CD14-positive monocyte (primary cell): ENCODE measurements at regions not wholly inside any gene's neighbourhood (a gene's known extent, or its start where the extent isn't known, plus 50 kb on each side); places are given as distances from the start of the nearest gene placed in this dataset.

Source experiments
- DNase-seq, 3 donors: peaks; one replicate each; pipeline ENCODE4 v3.0.0-alpha.2; 2011 to 2022
- H2AFZ ChIP-seq: 2 replicates; pipeline ENCODE4 v1.6.0; 2012; ENCODE audit warnings: mild to moderate bottlenecking, low read depth, low read length, inconsistent platforms; ENCODE audit not compliant: insufficient read depth, poor library complexity, severe bottlenecking
- H3K27ac ChIP-seq, 2 donors: 1 replicate in 1 of 2; 2 replicates in 1 of 2; pipeline ENCODE4 v1.5.1; 2012 to 2013; ENCODE audit warnings: low read length in 2 of 2, control low read depth in 1 of 2, inconsistent platforms in 1 of 2, low read depth in 1 of 2, mild to moderate bottlenecking in 1 of 2
- H3K27me3 ChIP-seq, 2 donors: one replicate each; pipeline versions ENCODE4 v1.6.0 to v1.6.1; 2011 to 2013; ENCODE audit warnings: low read length in 2 of 2; ENCODE audit not compliant: control insufficient read depth in 2 of 2, insufficient read depth in 2 of 2
- H3K36me3 ChIP-seq, 2 donors: replicated peaks in 1 of 2; 1 replicate in 1 of 2; 2 replicates in 1 of 2; pipeline versions ENCODE4 v1.5.1 to v1.6.1; 2012 to 2013; ENCODE audit warnings: low read length in 2 of 2, control low read depth in 1 of 2, inconsistent platforms in 1 of 2, mild to moderate bottlenecking in 1 of 2; ENCODE audit not compliant: insufficient read depth in 2 of 2, control insufficient read depth in 1 of 2
- H3K4me1 ChIP-seq, 2 donors: 1 replicate in 1 of 2; 2 replicates in 1 of 2; pipeline versions ENCODE4 v1.5.1 to v1.6.1; 2012 to 2013; ENCODE audit warnings: low read length in 2 of 2, control low read depth in 1 of 2, inconsistent platforms in 1 of 2, mild to moderate bottlenecking in 1 of 2, moderate library complexity in 1 of 2; ENCODE audit not compliant: insufficient read depth in 2 of 2, control insufficient read depth in 1 of 2
- H3K4me2 ChIP-seq: replicated peaks from 2 replicates; pipeline ENCODE3; 2012; ENCODE audit warnings: low read length, moderate library complexity, mild to moderate bottlenecking; ENCODE audit not compliant: poor library complexity, severe bottlenecking; ENCODE audit errors: extremely low read depth
- H3K4me3 ChIP-seq, 3 experiments: fragments of 200-600 bp in 1 of 3; sonication (generic) in 1 of 3; replicated peaks in 1 of 3; 1 replicate in 2 of 3; 2 replicates in 1 of 3; pipeline ENCODE4 v1.5.1; 2011 to 2013; ENCODE audit warnings: low read length in 3 of 3, mild to moderate bottlenecking in 3 of 3, control low read depth in 2 of 3, low read depth in 2 of 3, inconsistent platforms in 1 of 3, moderate library complexity in 1 of 3
- H3K79me2 ChIP-seq: 2 replicates; pipeline ENCODE4 v1.6.0; 2012; ENCODE audit warnings: mild to moderate bottlenecking, control low read depth, inconsistent platforms, low read length, moderate library complexity; ENCODE audit not compliant: insufficient read depth
- H3K9ac ChIP-seq: 2 replicates; pipeline ENCODE4 v1.6.0; 2017; ENCODE audit warnings: low read length, mild to moderate bottlenecking; ENCODE audit not compliant: insufficient read depth, poor library complexity, severe bottlenecking
- H3K9me3 ChIP-seq, 2 donors: replicated peaks in 1 of 2; 1 replicate in 1 of 2; 2 replicates in 1 of 2; pipeline versions ENCODE4 v1.5.1 to v1.6.1; 2012 to 2013; ENCODE audit warnings: low read length in 2 of 2, control low read depth in 1 of 2; ENCODE audit not compliant: control insufficient read depth in 1 of 2, insufficient read depth in 1 of 2
- H4K20me1 ChIP-seq: 2 replicates; pipeline ENCODE4 v1.6.0; 2012; ENCODE audit warnings: mild to moderate bottlenecking, low read length, control low read depth, moderate library complexity; ENCODE audit not compliant: insufficient read depth
- H3K27ac Mint-ChIP-seq, 7 donors: one replicate each; pipeline ENCODE4 v1.8.0; 2020; ENCODE audit warnings: mild to moderate bottlenecking in 7 of 7, mixed read lengths in 7 of 7, moderate library complexity in 6 of 7, inconsistent platforms in 2 of 7
- H3K27me3 Mint-ChIP-seq, 3 donors: one replicate each; pipeline ENCODE4 v1.8.0; 2021 to 2022; ENCODE audit warnings: low read depth in 3 of 3, mild to moderate bottlenecking in 3 of 3, mixed read lengths in 3 of 3, moderate library complexity in 3 of 3, inconsistent platforms in 1 of 3
- H3K36me3 Mint-ChIP-seq, 2 donors: one replicate each; pipeline ENCODE4 v1.8.0; 2020; ENCODE audit warnings: mixed read lengths in 2 of 2, inconsistent platforms in 1 of 2, mild to moderate bottlenecking in 1 of 2
- H3K4me1 Mint-ChIP-seq: one replicate; pipeline ENCODE4 v1.8.0; 2020; ENCODE audit warnings: mild to moderate bottlenecking, mixed read lengths
- H3K4me3 Mint-ChIP-seq, 2 donors: one replicate each; pipeline ENCODE4 v1.8.0; 2020; ENCODE audit warnings: mild to moderate bottlenecking in 2 of 2, mixed read lengths in 2 of 2, moderate library complexity in 1 of 2
- H3K9me3 Mint-ChIP-seq, 7 donors: one replicate each; pipeline ENCODE4 v1.8.0; 2020 to 2022; ENCODE audit warnings: mixed read lengths in 7 of 7, mild to moderate bottlenecking in 6 of 7, moderate library complexity in 6 of 7, inconsistent platforms in 2 of 7
- CTCF ChIP-seq: fragments of 200-600 bp; IDR thresholded peaks from one replicate; pipeline ENCODE4 v1.8.0; 2022; ENCODE audit warnings: antibody characterized with exemption, mild to moderate bottlenecking
- WGBS: methylation state at CpG from one replicate; pipeline ENCODE4 v1.1.5; 2013; ENCODE audit warnings: missing lambda C conversion rate; ENCODE audit not compliant: insufficient coverage; 5-methylcytosine and 5-hydroxymethylcytosine counted together
- intact Hi-C, 2 donors: fragments of 100-400 bp; cut with micrococcal nuclease; formaldehyde crosslinking; loops; one replicate each; pipeline versions ENCODE4 v1.15.0 to v1.15.1; 2023

- H3K36me3 Mint-ChIP-seq: no peaks in the 10 kb centered on the region
- peaks cover 2 to 9% (median 4%) of the 10 kb centered on the region in 3 donors for H3K27me3 Mint-ChIP-seq
- Histone ChIP-seq H2AFZ (no peak overlapping the region), H3K27me3 (no peaks in the 10 kb centered on the region), H3K4me2 (no peak overlapping the region), H3K9me3 (peaks cover 0 to 11% of the 10 kb centered on the region in 2 donors), H3K9ac (no peak overlapping the region), H4K20me1 (no peaks in the 10 kb centered on the region), H3K4me3 (no peak overlapping the region), H3K4me1 (no peaks in the 10 kb centered on the region), H3K79me2 (no peaks in the 10 kb centered on the region), H3K27ac (no peak overlapping the region), H3K36me3 (no peaks in the 10 kb centered on the region)
- peaks cover 4 to 16% (median 8%) of the 10 kb centered on the region in 7 donors for H3K9me3 Mint-ChIP-seq
- H3K27ac Mint-ChIP-seq: no peak overlapping the region
- no peak for DNase-seq
- no CpG with 5 or more reads among the region's 4 CpGs for WGBS
- no peak overlapping the region for H3K4me3 Mint-ChIP-seq
- intact Hi-C loops: no loop called here
- no peak for TF ChIP-seq CTCF
- H3K4me1 Mint-ChIP-seq: no peaks in the 10 kb centered on the region
These were observed 652.2 kb downstream of the UQCRFS1 start for GRCh38 chr19:28560786-28561185.

GRCh38 chr19:28558783-28559182 lies 654.2 kb downstream of the UQCRFS1 start:
- H3K36me3 Mint-ChIP-seq: no peaks in the 10 kb centered on the region
- H3K27ac ChIP-seq: no peak overlapping the region
- no peak overlapping the region for H3K27ac Mint-ChIP-seq
- no peaks in the 10 kb centered on the region for H3K4me1 Mint-ChIP-seq
- no peaks in the 10 kb centered on the region for H3K4me1 ChIP-seq
- intact Hi-C loops: no loop called here
- H3K9me3 Mint-ChIP-seq: peaks cover 3 to 14% (median 9%) of the 10 kb centered on the region in 7 donors
- H3K27me3 Mint-ChIP-seq: peaks cover 2 to 4% (median 2%) of the 10 kb centered on the region in 3 donors
- no CpG with 5 or more reads among the region's 2 CpGs for WGBS
- H3K9me3 ChIP-seq: peaks cover 0 to 8% of the 10 kb centered on the region in 2 donors
- no peak for DNase-seq
- H3K36me3 ChIP-seq: no peaks in the 10 kb centered on the region
- TF ChIP-seq CTCF: no peak
- no peaks in the 10 kb centered on the region for H3K27me3 ChIP-seq
- no peaks in the 10 kb centered on the region for H3K79me2 ChIP-seq
- H3K4me3 Mint-ChIP-seq: no peak overlapping the region
- no peak overlapping the region for H3K9ac ChIP-seq
- no peaks in the 10 kb centered on the region for H4K20me1 ChIP-seq
- no peak overlapping the region for H3K4me2 ChIP-seq
- H3K4me3 ChIP-seq: no peak overlapping the region
- no peak overlapping the region for H2AFZ ChIP-seq
